ENCODE measurements at regions not wholly inside any gene's neighbourhood (a gene's known extent, or its start where the extent isn't known, plus 50 kb on each side); places are given as distances from the start of the nearest gene placed in this dataset.

DNA sequence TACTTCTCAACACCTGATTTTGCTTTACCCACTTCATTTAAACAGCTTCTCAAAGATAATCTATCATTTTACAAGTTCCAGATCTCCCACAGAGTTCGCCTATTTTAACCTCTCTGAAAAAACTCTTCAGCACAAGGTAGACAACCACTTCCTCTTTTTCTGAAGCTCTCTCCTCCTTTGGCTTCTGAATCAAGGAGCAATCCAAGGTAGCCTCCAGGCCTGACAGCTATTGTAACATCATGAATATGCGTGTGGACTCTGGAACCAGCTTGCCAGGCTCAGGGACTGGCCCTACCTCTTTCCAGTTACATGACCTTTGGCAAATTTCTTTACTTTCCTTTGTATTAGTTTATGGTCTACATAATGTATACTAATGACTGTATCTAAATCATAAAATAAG, 405.9 kb upstream of the ZNF385D start:
- Histone ChIP-seq H2BK5ac (ENCODE audit: low read length) (no peak overlapping the region), H3K9me3 (replicated peaks in 1 of 2; ENCODE audit: control insufficient read depth in 2 of 2, insufficient read depth in 1 of 2, low read depth in 1 of 2, low read length in 2 of 2) (no peaks in the 10 kb centered on the region), H2BK120ac (ENCODE audit: low read depth, low read length) (no peak overlapping the region), H3K18ac (ENCODE audit: low read length) (no peak overlapping the region), H3K14ac (ENCODE audit: low read length) (no peak overlapping the region), H3K36me3 (replicated peaks in 1 of 2; ENCODE audit: control insufficient read depth in 2 of 2, insufficient read depth in 2 of 2, low read length in 2 of 2) (no peaks in the 10 kb centered on the region), H2AFZ (ENCODE audit: low read length) (no peak overlapping the region), H4K91ac (ENCODE audit: low read depth, low read length, poor library complexity) (no peak overlapping the region), H2BK12ac (ENCODE audit: low read length) (no peak overlapping the region), H2BK15ac (ENCODE audit: low read length) (no peak overlapping the region), H3K4ac (ENCODE audit: low read length) (no peak overlapping the region), H3K79me1 (ENCODE audit: low read depth, low read length) (no peaks in the 10 kb centered on the region), H3K9ac (ENCODE audit: low read depth, low read length, poor library complexity) (no peak overlapping the region), H3K27ac (replicated peaks; ENCODE audit: low read length) (no peak overlapping the region), H3K23ac (ENCODE audit: low read depth, low read length, poor library complexity) (no peak overlapping the region), H2AK5ac (ENCODE audit: low read depth, low read length) (no peak overlapping the region), H3K27me3 (ENCODE audit: control insufficient read depth in 3 of 3, insufficient read depth in 3 of 3, low read depth in 1 of 3, low read length in 3 of 3) (no peaks in the 10 kb centered on the region), H3K4me3 (ENCODE audit: low read length in 2 of 2) (no peak overlapping the region), H3K4me1 (ENCODE audit: control insufficient read depth in 2 of 2, insufficient read depth in 1 of 2, low read depth in 1 of 2, low read length in 2 of 2) (no peaks in the 10 kb centered on the region), H4K8ac (ENCODE audit: low read depth, low read length) (no peak overlapping the region), H3K4me2 (ENCODE audit: insufficient read depth, low read length, poor library complexity, severe bottlenecking) (no peak overlapping the region)
- no peak for DNase-seq (ENCODE audit: low spot score)
- WGBS, 2 donors (ENCODE audit: extremely low coverage in 2 of 2, insufficient read length in 2 of 2, insufficient replicate concordance in 1 of 2), result no CpG with 5 or more reads among the region's 2 CpGs

DNA sequence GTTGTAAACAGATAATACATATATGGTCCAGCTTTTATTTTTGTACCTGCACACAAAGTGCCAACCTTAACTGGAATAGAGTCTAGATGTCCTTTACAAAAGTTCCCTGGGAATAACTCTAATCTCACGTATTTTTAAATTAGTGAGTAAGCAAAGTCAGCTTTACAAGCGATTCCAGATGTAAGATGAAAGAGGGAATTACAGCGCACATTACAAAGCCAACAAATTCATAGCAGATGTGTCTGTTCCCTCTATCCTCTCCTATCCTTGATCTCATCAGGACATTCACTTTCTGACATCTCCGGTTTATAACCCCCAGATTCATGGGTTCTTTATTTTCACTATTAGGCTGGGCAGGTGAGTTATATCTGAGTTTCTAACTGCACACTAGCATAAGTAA, 406.8 kb upstream of the ZNF385D start:
- H3K9ac ChIP-seq (ENCODE audit: low read depth, low read length, poor library complexity), result no peak overlapping the region
- no peak overlapping the region for H3K18ac ChIP-seq (ENCODE audit: low read length)
- H2BK15ac ChIP-seq (ENCODE audit: low read length), result no peak overlapping the region

DNA sequence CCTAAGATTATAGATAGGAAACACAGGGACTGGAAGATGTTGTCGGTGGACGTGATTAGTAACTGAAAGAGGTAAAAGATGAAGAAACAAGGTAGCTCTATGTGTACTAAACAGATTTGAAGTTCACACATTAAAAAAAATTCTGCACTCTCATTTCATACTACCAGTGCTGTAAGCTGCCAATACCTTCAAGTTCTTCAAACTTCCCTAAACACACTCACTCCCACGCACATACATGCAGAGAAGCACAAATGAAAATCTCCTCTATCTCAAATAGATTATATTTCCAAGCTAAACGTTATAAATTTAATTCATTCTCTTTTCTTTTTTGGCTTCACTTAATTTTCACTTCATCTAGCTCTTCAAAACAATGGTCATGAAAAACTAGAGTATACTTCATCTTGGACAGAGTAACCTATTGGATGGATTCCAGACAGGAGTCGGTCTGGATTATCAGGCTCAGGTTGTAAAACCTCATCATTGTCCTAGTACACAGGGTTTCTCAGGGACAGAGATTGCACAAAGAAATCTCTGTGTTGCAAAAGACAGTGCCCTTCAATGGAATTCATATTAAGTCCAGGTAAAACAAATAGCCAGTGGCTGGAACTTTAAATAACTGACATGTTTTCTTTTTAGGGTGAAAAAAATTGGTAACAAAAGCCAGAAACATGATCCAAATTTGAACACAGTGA, 408.1 kb upstream of the ZNF385D start:
- Histone ChIP-seq H4K8ac (ENCODE audit: low read depth, low read length) (no peak overlapping the region), H3K4me1 (ENCODE audit: control insufficient read depth in 2 of 2, insufficient read depth in 1 of 2, low read depth in 1 of 2, low read length in 2 of 2) (no peaks in the 10 kb centered on the region), H3K27ac (replicated peaks; ENCODE audit: low read length) (no peak overlapping the region), H2AK5ac (ENCODE audit: low read depth, low read length) (no peak overlapping the region), H3K23ac (ENCODE audit: low read depth, low read length, poor library complexity) (no peak overlapping the region), H3K4ac (ENCODE audit: low read length) (no peak overlapping the region), H3K9ac (ENCODE audit: low read depth, low read length, poor library complexity) (no peak overlapping the region), H3K4me2 (ENCODE audit: insufficient read depth, low read length, poor library complexity, severe bottlenecking) (no peak overlapping the region), H3K4me3 (ENCODE audit: low read length in 2 of 2) (no peak overlapping the region), H3K9me3 (replicated peaks in 1 of 2; ENCODE audit: control insufficient read depth in 2 of 2, insufficient read depth in 1 of 2, low read depth in 1 of 2, low read length in 2 of 2) (no peaks in the 10 kb centered on the region), H2AFZ (ENCODE audit: low read length) (no peak overlapping the region), H3K14ac (ENCODE audit: low read length) (no peak overlapping the region), H3K27me3 (ENCODE audit: control insufficient read depth in 3 of 3, insufficient read depth in 3 of 3, low read depth in 1 of 3, low read length in 3 of 3) (no peaks in the 10 kb centered on the region), H3K18ac (ENCODE audit: low read length) (no peak overlapping the region), H2BK120ac (ENCODE audit: low read depth, low read length) (no peak overlapping the region), H3K79me1 (ENCODE audit: low read depth, low read length) (no peaks in the 10 kb centered on the region), H2BK15ac (ENCODE audit: low read length) (no peak overlapping the region), H3K36me3 (replicated peaks in 1 of 2; ENCODE audit: control insufficient read depth in 2 of 2, insufficient read depth in 2 of 2, low read length in 2 of 2) (no peaks in the 10 kb centered on the region), H2BK5ac (ENCODE audit: low read length) (no peak overlapping the region), H4K91ac (ENCODE audit: low read depth, low read length, poor library complexity) (no peak overlapping the region), H2BK12ac (ENCODE audit: low read length) (no peak overlapping the region)
- 100% methylated on average over 3 of the region's 5 CpGs; no CpG with 5 or more reads in 1 of the 2 donors for WGBS, 2 donors (ENCODE audit: extremely low coverage in 2 of 2, insufficient read length in 2 of 2, insufficient replicate concordance in 1 of 2)
- no peak for DNase-seq (ENCODE audit: low spot score)

More for the DNA sequence above, 406.8 kb upstream of the ZNF385D start:
- DNase-seq (ENCODE audit: low spot score), result no peak
- H3K23ac ChIP-seq (ENCODE audit: low read depth, low read length, poor library complexity), result no peak overlapping the region
- no peak overlapping the region for H4K91ac ChIP-seq (ENCODE audit: low read depth, low read length, poor library complexity)
- H3K27me3 ChIP-seq (ENCODE audit: control insufficient read depth in 3 of 3, insufficient read depth in 3 of 3, low read depth in 1 of 3, low read length in 3 of 3), result no peaks in the 10 kb centered on the region
- H3K4me1 ChIP-seq (ENCODE audit: control insufficient read depth in 2 of 2, insufficient read depth in 1 of 2, low read depth in 1 of 2, low read length in 2 of 2), result no peaks in the 10 kb centered on the region
- H2AFZ ChIP-seq (ENCODE audit: low read length), result no peak overlapping the region
- no peaks in the 10 kb centered on the region for H3K36me3 ChIP-seq (replicated peaks in 1 of 2; ENCODE audit: control insufficient read depth in 2 of 2, insufficient read depth in 2 of 2, low read length in 2 of 2)
- H3K4ac ChIP-seq (ENCODE audit: low read length), result no peak overlapping the region
- H2AK5ac ChIP-seq (ENCODE audit: low read depth, low read length), result no peak overlapping the region
- no peak overlapping the region for H3K4me2 ChIP-seq (ENCODE audit: insufficient read depth, low read length, poor library complexity, severe bottlenecking)
- H4K8ac ChIP-seq (ENCODE audit: low read depth, low read length), result no peak overlapping the region
- no peak overlapping the region for H3K27ac ChIP-seq (replicated peaks; ENCODE audit: low read length)
- H3K14ac ChIP-seq (ENCODE audit: low read length), result no peak overlapping the region
- H3K9me3 ChIP-seq (replicated peaks in 1 of 2; ENCODE audit: control insufficient read depth in 2 of 2, insufficient read depth in 1 of 2, low read depth in 1 of 2, low read length in 2 of 2), result no peaks in the 10 kb centered on the region
- no peak overlapping the region for H2BK120ac ChIP-seq (ENCODE audit: low read depth, low read length)
- WGBS, 2 donors (ENCODE audit: extremely low coverage in 2 of 2, insufficient read length in 2 of 2, insufficient replicate concordance in 1 of 2), result no CpG with 5 or more reads among the region's 4 CpGs
- H2BK12ac ChIP-seq (ENCODE audit: low read length), result no peak overlapping the region
- no peaks in the 10 kb centered on the region for H3K79me1 ChIP-seq (ENCODE audit: low read depth, low read length)
- no peak overlapping the region for H2BK5ac ChIP-seq (ENCODE audit: low read length)
- no peak overlapping the region for H3K4me3 ChIP-seq (ENCODE audit: low read length in 2 of 2)

DNA sequence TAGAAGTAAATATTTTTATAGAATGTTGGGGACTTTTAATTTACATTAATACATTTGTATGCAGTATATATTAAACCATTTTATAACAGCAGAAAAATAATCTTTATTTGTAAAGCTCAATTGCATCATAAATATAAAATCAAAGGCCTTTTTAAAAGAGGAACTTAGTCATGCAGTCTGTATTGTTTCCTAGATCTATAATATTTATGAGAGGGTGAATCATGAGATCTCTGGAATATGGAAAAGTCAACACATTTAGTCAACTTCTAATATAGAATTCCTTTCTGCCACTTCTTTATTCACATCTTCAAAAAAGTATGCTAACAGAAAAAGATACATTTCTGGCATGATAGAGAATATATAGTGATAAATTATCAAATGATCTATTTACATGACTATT, 410.3 kb upstream of the ZNF385D start:
- H3K4ac ChIP-seq (ENCODE audit: low read length), result no peak overlapping the region
- H2AFZ ChIP-seq (ENCODE audit: low read length), result no peak overlapping the region
- no peak overlapping the region for H3K9ac ChIP-seq (ENCODE audit: low read depth, low read length, poor library complexity)
- no peak overlapping the region for H3K4me2 ChIP-seq (ENCODE audit: insufficient read depth, low read length, poor library complexity, severe bottlenecking)
- H3K9me3 ChIP-seq (replicated peaks in 1 of 2; ENCODE audit: control insufficient read depth in 2 of 2, insufficient read depth in 1 of 2, low read depth in 1 of 2, low read length in 2 of 2), result no peaks in the 10 kb centered on the region
- no peak overlapping the region for H2BK5ac ChIP-seq (ENCODE audit: low read length)
- no peaks in the 10 kb centered on the region for H3K27me3 ChIP-seq (ENCODE audit: control insufficient read depth in 3 of 3, insufficient read depth in 3 of 3, low read depth in 1 of 3, low read length in 3 of 3)
- H3K79me1 ChIP-seq (ENCODE audit: low read depth, low read length), result no peaks in the 10 kb centered on the region
- no peak for DNase-seq (ENCODE audit: low spot score)
- H2BK15ac ChIP-seq (ENCODE audit: low read length), result no peak overlapping the region
- H3K4me1 ChIP-seq (ENCODE audit: control insufficient read depth in 2 of 2, insufficient read depth in 1 of 2, low read depth in 1 of 2, low read length in 2 of 2), result no peaks in the 10 kb centered on the region
- no peak overlapping the region for H3K18ac ChIP-seq (ENCODE audit: low read length)
- H3K27ac ChIP-seq (replicated peaks; ENCODE audit: low read length), result no peak overlapping the region
- no peak overlapping the region for H2BK12ac ChIP-seq (ENCODE audit: low read length)
- H2AK5ac ChIP-seq (ENCODE audit: low read depth, low read length), result no peak overlapping the region
- H3K36me3 ChIP-seq (replicated peaks in 1 of 2; ENCODE audit: control insufficient read depth in 2 of 2, insufficient read depth in 2 of 2, low read length in 2 of 2), result no peaks in the 10 kb centered on the region
- no peak overlapping the region for H4K8ac ChIP-seq (ENCODE audit: low read depth, low read length)
- no peak overlapping the region for H3K4me3 ChIP-seq (ENCODE audit: low read length in 2 of 2)
- no peak overlapping the region for H3K23ac ChIP-seq (ENCODE audit: low read depth, low read length, poor library complexity)
- no peak overlapping the region for H4K91ac ChIP-seq (ENCODE audit: low read depth, low read length, poor library complexity)
- no peak overlapping the region for H3K14ac ChIP-seq (ENCODE audit: low read length)
- H2BK120ac ChIP-seq (ENCODE audit: low read depth, low read length), result no peak overlapping the region
